Ovary (tissue), 7 donors: ENCODE measurements at regions not wholly inside any gene's neighbourhood (a gene's known extent, or its start where the extent isn't known, plus 50 kb on each side); places are given as distances from the start of the nearest gene placed in this dataset.

Source experiments
- DNase-seq, 5 donors: peaks; one replicate each; pipeline ENCODE4 v3.0.0-alpha.2; 2019 to 2020
- H3K27ac ChIP-seq, 2 donors: fragments of 200-600 bp; one replicate each; pipeline versions ENCODE4 v1.5.1 to v1.8.0; 2019 to 2022
- H3K27me3 ChIP-seq: fragments of 200-600 bp; one replicate; pipeline ENCODE4 v1.8.0; 2022
- H3K36me3 ChIP-seq: fragments of 200-600 bp; sonication (generic); one replicate; pipeline ENCODE4 v1.5.1; 2019
- H3K4me1 ChIP-seq: one replicate; pipeline ENCODE4 v1.8.1; 2013; ENCODE audit warnings: mild to moderate bottlenecking, moderate library complexity; ENCODE audit not compliant: insufficient read depth
- H3K4me3 ChIP-seq: fragments of 200-600 bp; sonication (generic); one replicate; pipeline ENCODE4 v1.5.1; 2017
- H3K9me3 ChIP-seq, 2 donors: fragments of 200-600 bp in 1 of 2; sonication (generic) in 1 of 2; one replicate each; pipeline versions ENCODE4 v1.5.1 to v1.8.1; 2013 to 2019; ENCODE audit warnings: mild to moderate bottlenecking in 1 of 2, moderate library complexity in 1 of 2
- CTCF ChIP-seq, 3 donors: fragments of 450-650 bp in 2 of 3; fragments of 200-600 bp in 1 of 3; IDR thresholded peaks; one replicate each; pipeline versions ENCODE4 v1.5.1 to v1.8.0; 2016 to 2022; ENCODE audit warnings: antibody characterized with exemption in 3 of 3, mild to moderate bottlenecking in 1 of 3
- EP300 ChIP-seq: sonication (generic); formaldehyde crosslinking; IDR thresholded peaks from one replicate; pipeline ENCODE4 v1.6.1; 2017; ENCODE audit warnings: antibody characterized with exemption
- POLR2A ChIP-seq: fragments of 450-650 bp; IDR thresholded peaks from one replicate; pipeline ENCODE4 v1.6.1; 2017; ENCODE audit warnings: antibody characterized with exemption, mild to moderate bottlenecking, moderate library complexity
- WGBS, 3 donors: extraction: QIAGEN DNeasy Blood & Tissue Kit in 1 of 3; methylation state at CpG; one replicate each; pipeline versions ENCODE4 v1.1.5 to v1.1.7; 2013 to 2017; 5-methylcytosine and 5-hydroxymethylcytosine counted together
- intact Hi-C, 4 donors: fragments of 100-400 bp; cut with DNase I; formaldehyde crosslinking; loops; one replicate each; pipeline versions ENCODE4 v1.11.0 to v1.15.1; 2022 to 2023
- donor health status: DM: no; HTN: no; CAD: no; lungs with moderate emphysema.
- donor health status: DM: no; HTN: no; CAD: no.
- donor health status: Bipolar disorder and iron deficiency.
- donor health status: DM: no; HTN: no; CAD: no.
- donor health status: DM: yes; HTN: yes; CAD: no.

DNA sequence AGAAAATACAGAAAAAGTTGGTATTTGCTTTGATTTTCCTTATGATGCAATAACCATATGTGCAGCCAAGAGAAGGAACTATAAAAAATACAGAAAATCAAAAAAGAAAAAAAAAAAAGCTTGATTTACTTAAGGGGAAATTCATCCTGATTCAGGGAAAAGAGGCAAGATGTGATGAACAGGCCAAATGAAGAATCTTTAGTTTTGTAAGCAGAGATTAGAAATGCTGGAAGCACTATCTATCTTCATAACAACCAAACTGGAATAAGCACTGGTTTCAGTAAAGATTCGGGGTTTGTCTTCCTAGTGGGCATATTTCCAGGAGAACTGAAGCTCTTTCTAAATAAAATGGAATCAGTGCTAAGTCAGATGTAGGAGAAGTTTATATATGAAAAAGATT is 82.9 kb upstream of the KCNIP4 start:
- H3K27ac ChIP-seq, result no peak overlapping the region
- peaks cover 1% of the 10 kb centered on the region for H3K4me1 ChIP-seq
- WGBS, 3 donors, result 5 to 13% (median 9%) methylated on average over 1 of the region's 1 CpG
- H3K9me3 ChIP-seq, result no peaks in the 10 kb centered on the region
- no peaks in the 10 kb centered on the region for H3K36me3 ChIP-seq
- no peak overlapping the region for H3K4me3 ChIP-seq
- no peaks in the 10 kb centered on the region for H3K27me3 ChIP-seq
- no peak for DNase-seq
- intact Hi-C loops, result no loop called here
- no peak for TF ChIP-seq CTCF (IDR thresholded peaks at IDR 0.05)
- TF ChIP-seq POLR2A, result no peak
- TF ChIP-seq EP300, result no peak

GRCh38 chr4:22030881-22031280 is 82.3 kb upstream of the KCNIP4 start:
- WGBS, 3 donors, result 68 to 72% (median 69%) methylated on average over 1 of the region's 1 CpG
- no peak for DNase-seq
- no peak for TF ChIP-seq EP300
- no peak for TF ChIP-seq CTCF (IDR thresholded peaks at IDR 0.05)
- no peak for TF ChIP-seq POLR2A
- Histone ChIP-seq H3K4me1 (peaks cover 1% of the 10 kb centered on the region), H3K27me3 (no peaks in the 10 kb centered on the region), H3K4me3 (no peak overlapping the region), H3K9me3 (no peaks in the 10 kb centered on the region), H3K27ac (no peak overlapping the region), H3K36me3 (no peaks in the 10 kb centered on the region)
- intact Hi-C loops, result no loop called here

- Histone ChIP-seq H3K36me3 (no peaks in the 10 kb centered on the region), H3K9me3 (no peaks in the 10 kb centered on the region), H3K4me1 (peaks cover 1% of the 10 kb centered on the region), H3K4me3 (no peak overlapping the region), H3K27ac (no peak overlapping the region), H3K27me3 (no peaks in the 10 kb centered on the region)
- intact Hi-C loops, result no loop called here
- TF ChIP-seq CTCF (IDR thresholded peaks at IDR 0.05), result no peak
- no peak for TF ChIP-seq POLR2A
- no peak for TF ChIP-seq EP300
- 77 to 85% (median 81%) methylated on average over 5 of the region's 5 CpGs for WGBS, 3 donors
- no peak for DNase-seq
Measured at GRCh38 chr4:22030307-22030706, 81.7 kb upstream of the KCNIP4 start.

DNA sequence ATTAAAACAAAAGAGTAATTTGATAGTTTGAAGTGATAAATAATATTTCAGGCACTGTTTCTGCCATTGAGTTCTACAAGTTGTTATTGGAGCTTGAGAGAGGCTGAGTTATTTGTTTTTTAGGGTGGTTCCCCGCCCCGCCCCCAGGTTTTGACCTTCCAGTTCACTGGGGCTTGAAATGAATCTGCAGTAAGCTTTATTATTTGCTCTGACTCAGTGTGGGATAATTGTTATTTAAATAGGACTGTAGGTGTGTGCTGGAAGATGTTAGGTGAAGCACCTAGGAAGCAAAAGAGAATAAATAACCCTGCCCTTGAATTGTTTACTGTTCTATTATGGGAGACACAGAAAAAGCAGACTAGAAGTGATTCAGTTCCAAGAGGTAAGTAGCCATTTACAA is 81.2 kb upstream of the KCNIP4 start:
- Histone ChIP-seq H3K9me3 (no peaks in the 10 kb centered on the region), H3K27me3 (no peaks in the 10 kb centered on the region), H3K27ac (no peak overlapping the region), H3K4me1 (peaks cover 1% of the 10 kb centered on the region), H3K36me3 (no peaks in the 10 kb centered on the region), H3K4me3 (no peak overlapping the region)
- DNase-seq, result no peak
- TF ChIP-seq CTCF (IDR thresholded peaks at IDR 0.05), result no peak
- no peak for TF ChIP-seq POLR2A
- TF ChIP-seq EP300, result no peak
- 89 to 94% (median 91%) methylated on average over 2 of the region's 2 CpGs for WGBS, 3 donors
- intact Hi-C loops, result no loop called here

DNA sequence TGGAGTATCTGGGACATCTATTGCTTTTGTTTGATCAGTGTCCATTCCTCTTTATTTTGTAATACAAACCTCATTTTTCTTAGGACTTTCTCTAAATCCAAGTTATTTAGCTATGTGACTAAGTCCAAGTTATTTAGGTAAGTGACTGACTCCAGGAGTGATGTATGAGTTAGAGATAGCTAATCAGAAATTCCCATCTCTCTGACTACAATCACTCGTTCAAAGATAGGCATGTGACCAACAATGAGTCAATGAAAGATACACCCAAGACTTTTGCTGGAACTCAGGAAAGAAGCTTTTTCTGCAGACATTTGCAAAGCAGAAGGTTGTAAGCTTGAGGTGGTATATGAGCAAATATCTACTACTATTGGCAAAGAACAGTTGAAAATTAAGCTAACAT is 72.5 kb upstream of the KCNIP4 start:
- TF ChIP-seq POLR2A (no peak), CTCF (IDR thresholded peaks at IDR 0.05) (no peak), EP300 (no peak)
- Histone ChIP-seq H3K4me3 (no peak overlapping the region), H3K9me3 (no peaks in the 10 kb centered on the region), H3K27ac (no peak overlapping the region), H3K36me3 (no peaks in the 10 kb centered on the region), H3K4me1 (no peaks in the 10 kb centered on the region), H3K27me3 (no peaks in the 10 kb centered on the region)
- DNase-seq, result no peak
- WGBS, 3 donors, result 52 to 53% (median 53%) methylated on average over 1 of the region's 1 CpG
- intact Hi-C loops, result no loop called here
